ENCODE measurements at regions not wholly inside any gene's neighbourhood (a gene's known extent, or its start where the extent isn't known, plus 50 kb on each side); places are given as distances from the start of the nearest gene placed in this dataset.
"Not testable (repeated sequence)": the region's sequence is repeated elsewhere in the genome, so short reads cannot be mapped to it uniquely, and the experiment has no call there.

DNA sequence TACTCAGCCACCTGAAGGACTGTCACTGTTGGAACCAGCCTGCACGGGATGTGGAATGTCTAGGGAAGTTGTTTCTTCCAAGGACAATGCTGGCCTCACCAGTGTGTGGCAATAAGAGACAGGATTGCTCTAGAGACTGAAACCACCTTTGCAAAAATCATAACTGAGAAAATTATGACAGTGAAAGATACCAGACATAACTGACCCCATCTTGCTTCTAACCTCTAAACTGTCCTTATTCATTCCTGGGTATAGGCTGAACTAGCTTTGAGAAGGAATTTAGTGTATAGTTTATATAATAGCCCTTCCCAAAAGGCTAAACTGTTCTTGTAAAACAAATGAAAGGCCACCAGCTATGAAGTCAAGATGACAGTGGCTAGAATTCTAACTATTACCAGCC, 83.6 kb downstream of the IER5 start:
- DNase-seq (ENCODE audit: low spot score): no peak

DNA sequence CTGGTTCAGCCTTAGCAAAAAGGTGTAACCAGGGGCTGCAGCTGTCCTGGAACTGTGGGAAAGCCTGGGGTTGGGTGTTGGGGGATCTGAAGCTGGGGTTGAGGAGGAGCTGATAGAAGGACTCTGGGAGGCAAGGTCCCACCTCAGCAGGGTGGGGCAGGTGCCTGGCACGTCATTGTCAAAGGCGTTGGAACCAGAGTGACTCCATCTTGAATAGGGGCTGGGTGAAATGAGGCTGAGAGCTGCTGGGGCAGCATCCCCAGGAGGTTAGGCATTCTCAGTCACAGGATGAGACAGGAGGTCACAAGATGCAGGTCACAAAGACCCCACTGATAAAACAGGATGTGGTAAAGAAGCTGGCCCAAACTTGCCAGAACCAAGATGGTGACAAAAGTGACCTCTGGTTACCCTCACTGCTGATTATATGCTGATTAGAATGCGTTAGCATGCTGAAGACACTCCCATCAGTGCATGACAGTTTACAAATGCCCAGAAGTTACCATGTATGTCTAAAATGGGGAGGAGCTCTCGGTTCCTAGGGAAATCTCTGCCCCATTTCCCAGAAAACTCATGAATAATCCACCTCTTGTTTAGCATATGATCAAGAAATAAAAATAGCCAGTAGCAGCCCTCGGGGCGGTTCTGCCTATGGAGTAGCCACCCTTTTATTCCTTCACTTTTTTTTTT, 85.4 kb downstream of the IER5 start:
- no peak for DNase-seq (ENCODE audit: low spot score)

DNA sequence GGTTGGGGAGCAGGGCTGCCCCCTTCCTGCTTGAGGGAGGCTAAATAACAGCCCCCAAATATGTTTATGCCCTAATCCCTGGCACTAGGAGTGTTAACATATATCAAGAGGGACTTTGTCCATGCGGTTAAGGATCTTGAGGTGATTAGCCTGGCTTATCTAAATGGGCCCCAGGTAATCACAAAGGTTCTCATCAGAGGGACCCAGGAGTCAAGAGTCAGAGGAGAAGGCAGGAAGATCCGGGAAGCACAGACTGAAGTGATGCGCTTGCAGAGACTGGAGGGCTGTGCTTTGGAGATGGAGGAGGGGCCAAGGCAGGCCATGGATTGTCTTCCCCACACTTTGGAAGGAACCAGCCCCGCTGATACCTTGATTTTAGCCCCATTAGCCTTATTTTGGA, 86.4 kb downstream of the IER5 start:
- no peak for DNase-seq (ENCODE audit: low spot score)

- no peak for DNase-seq (ENCODE audit: low spot score)
Observed at GRCh38 chr1:181175356-181175910, 86.9 kb downstream of the IER5 start.

- no peak for DNase-seq (ENCODE audit: low spot score)
Observed at GRCh38 chr1:181175955-181176354, 87.5 kb downstream of the IER5 start.

DNA sequence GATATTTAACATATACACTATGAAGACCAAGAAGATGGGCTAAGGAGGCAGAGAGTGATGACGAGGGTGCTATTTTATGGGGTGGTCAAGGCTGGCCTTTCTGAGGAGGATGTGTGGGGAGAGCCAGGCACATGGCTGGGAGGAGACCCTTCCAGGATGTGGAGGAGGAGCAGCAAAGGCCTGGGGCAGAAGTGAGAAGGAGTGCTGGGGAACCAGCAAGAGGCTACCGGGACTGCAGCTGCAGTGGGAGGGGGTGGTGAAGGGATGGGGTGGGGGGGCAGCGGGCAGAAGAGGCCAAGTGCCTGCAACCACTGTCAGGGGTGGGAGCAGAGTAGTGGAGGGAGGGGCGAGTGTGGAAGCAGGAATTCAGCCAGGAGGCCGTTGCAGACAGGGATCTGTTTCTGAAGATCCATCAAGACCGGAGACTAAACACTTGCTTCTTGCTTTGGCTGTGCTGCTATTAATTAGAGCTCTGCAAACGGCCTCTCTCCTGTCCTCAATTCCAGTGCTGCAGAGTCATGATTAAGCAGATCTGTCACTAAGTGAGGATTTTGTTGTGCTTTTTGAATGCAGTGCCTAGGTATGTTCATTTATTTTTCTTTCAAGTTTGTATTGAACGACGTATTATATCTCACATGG, 89.9 kb downstream of the IER5 start:
- DNase-seq (ENCODE audit: low spot score): no peak

DNA sequence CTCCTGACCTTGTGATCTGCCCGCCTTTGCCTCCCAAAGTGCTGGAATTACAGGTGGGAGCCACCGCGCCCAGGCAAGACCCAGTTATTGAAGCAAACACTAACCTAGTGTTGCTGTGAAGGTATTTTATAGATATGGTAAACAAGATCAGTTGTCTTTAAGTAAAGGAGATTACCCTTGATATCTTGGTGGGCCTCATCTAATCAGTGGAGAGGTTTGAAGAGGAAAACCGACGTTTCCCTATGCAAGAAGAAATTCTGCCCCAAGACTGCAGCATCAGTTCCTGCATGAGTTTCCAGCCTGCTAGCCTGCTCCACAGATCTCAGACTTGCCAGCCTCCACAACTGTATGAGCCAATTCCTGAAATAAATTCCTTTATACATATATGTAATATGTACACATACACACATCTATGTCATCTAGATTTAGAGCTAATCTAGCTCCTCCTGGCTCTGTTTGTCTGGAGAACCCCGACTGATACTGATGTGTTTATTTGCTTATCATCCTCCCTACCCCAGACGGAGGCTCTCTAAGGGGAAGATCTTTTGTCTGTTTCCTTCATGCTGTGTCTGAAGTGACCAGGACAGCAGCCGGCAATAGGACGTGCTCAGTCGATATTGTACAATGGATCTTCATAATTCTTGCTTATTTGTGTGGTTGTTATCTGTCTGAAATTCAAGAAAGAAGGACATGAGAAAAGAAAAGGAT, 90.9 kb downstream of the IER5 start:
- DNase-seq (ENCODE audit: low spot score): no peak

GRCh38 chr1:181179987-181180365, 91.5 kb downstream of the IER5 start:
- DNase-seq (ENCODE audit: low spot score): no peak

DNA sequence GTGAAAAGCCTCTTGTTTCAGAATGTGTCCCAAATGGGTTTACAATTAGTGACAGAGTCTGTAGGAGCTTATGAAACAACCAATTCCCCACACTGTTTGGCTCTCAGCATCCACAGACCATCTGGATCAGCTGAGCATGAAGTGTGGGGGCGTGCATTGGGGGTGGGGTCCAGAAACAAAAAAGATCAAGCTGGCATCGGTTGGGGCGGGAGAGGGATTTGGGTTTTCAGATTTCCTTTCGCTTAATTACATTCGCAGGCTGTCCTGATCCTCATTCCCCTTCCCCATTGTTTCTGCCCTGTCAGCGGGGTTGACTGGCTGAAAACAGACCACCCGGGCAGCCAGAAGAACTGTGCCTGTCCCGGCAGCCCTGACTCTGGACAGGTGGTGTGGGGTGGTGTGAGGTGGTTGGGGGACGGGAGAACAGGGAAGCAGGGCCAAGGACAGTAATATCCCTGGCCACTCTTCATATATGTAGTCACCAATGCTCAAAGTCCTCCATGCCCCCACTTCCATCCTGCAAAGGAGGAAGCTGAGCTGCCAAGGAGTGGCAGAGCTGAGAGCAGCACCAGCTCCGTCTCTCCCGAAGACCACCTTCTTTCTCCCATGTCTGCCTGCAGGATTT, 92.0 kb downstream of the IER5 start:
- DNase-seq (ENCODE audit: low spot score): no peak

- no peak for DNase-seq (ENCODE audit: low spot score)
Observed at GRCh38 chr1:181181792-181182585, 93.5 kb downstream of the IER5 start.

DNA sequence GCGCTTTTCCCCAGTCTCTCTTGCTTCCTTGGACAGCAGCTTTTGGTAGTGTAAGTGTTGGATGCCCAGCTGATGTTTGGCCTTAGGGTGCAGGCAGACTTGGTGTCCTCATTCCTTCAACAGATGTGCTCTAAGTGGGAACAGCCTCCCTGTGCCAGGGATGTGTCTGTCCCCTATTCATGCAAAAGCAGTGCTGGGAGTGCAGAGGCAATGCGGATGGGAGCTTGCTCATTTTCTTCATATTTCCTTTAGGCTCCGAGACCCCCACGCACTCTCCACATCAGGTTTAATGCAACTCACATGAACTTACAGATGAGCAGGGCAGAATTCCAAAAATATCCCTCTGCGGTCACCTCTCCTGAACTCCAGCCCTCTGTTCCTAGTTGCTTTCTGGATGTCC, 96.1 kb downstream of the IER5 start:
- no peak for DNase-seq (ENCODE audit: low spot score)

DNA sequence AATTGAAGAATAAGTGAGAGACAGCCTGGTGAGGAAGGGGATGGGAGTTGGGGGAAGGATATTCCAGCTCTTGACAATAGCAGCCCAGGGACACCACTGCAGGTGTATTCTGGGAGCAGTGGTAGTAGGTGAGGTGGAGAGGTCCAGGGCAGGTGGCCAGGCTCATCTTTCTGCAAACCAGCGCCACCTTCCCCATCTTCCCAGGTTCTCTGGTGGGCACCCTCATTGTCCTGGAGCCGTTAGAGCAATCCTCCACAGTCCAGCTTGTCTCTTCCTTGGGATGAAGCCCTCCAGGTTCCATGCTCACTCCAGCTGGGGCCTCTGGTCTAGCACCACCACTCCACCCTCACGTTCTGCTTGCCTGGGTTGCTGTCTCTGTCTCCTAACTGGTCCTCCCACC, 97.0 kb downstream of the IER5 start:
- no peak for DNase-seq (ENCODE audit: low spot score)

DNA sequence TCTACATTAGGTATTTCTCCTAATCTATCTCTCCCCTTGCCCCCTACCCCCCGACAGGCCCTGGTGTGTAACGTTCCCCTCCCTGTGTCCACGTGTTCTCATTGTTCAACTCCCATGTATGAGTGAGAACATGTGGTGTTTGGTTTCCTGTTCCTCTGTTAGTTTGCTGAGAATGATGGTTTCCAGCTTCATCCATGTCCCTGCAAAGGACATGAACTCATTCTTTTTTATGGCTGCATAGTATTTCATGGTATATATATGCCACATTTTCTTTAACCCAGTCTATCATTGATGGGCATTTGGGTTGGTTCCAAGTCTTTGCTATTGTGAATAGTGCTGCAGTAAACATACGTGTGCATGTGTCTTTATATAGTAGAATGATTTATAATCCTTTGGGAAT, 97.6 kb downstream of the IER5 start:
- DNase-seq (ENCODE audit: low spot score): not testable (repeated sequence)

DNA sequence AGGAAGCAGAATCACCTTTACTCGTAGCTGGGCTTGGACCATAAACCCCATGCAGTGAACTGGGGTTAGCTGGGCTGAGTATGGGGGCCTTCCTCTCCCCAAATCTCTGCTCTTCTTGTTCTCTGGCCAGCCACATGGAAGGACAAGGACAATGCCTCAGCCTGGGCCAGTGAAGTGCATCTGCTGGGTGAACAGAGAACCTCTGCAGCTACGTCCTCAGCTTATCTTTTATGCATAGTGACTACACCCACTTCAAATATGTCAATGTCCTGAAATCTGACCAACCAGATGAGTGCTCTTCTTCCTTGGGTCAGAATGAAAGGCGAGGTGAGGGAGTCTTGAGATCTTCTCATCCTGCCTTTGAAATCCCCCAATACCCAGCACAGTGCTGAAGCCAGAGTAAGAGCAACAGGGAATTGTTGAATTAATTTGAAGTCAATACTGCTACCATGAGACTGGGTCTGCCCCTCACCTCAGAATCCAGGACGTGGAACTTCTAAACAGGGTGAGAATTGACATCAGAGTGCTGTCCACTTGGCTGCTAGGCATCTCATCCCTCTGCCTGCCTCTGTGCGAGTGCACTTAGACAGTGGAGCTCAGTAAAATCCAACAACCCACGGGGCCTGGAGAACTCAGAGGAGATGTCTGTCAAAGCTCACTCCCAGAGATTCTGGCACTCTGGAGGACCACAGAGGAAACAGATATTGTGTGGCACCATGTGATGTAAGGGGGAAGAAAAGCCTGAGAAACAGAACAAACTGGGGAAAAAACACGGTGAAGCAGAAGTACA, 99.0 kb downstream of the IER5 start:
- DNase-seq (ENCODE audit: low spot score): no peak

DNA sequence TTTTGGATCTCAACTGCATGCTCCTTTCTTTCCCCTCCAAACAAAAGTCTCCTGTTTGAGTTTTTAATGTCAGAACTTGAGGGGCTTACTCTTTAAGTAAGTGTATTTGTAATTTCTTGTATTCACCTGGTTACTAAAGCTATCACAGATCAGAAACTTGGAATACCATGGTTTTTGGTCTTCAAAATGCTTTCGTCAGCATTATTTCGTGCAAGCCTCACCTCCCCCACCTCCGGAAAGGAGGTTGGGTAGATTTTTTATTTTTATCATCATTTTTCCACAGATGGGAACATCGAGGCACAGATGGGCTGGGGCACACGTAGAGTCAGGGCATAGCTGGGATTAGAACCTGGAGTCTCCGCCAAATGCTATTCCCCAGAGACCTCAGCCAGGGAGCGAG, 100.7 kb downstream of the IER5 start:
- no peak for DNase-seq (ENCODE audit: low spot score)

GRCh38 chr1:181189691-181190363, 101.3 kb downstream of the IER5 start:
- DNase-seq (ENCODE audit: low spot score): peak; percentile 71

DNA sequence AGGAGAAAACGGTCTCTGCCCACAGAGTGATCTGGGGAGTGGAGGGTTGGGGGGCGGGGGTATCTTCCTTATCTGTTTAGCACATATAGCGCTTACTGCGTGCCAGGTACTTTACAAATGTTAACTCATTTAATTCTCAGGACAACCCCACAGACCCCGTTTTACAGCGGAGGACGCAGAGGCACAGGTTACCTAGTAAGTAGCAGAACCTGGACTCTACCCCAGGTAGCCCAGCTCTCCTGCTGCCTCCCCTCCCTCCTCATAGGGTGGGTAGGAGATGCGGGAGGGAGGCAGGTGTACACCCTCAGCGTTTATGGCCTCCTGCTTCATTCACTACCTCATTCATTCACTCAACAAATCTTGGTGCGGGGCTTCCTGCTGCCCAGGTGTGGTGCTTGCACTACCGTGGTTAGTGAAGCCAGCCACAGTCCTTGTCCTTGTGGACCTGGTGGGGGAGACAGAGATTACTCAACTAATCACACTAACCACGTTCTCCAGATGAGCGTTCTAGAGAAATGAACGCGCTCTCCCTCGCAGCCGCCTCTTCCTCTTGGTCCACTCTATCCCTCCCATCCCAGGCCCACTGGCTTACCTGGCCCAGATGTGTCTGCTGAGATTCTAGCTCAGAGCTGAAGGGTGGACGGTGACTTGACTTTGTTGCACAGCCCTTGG, 102.0 kb downstream of the IER5 start:
- DNase-seq (ENCODE audit: low spot score): no peak

- no peak for DNase-seq (ENCODE audit: low spot score)
Observed at GRCh38 chr1:181191494-181192040, 103.1 kb downstream of the IER5 start.

DNA sequence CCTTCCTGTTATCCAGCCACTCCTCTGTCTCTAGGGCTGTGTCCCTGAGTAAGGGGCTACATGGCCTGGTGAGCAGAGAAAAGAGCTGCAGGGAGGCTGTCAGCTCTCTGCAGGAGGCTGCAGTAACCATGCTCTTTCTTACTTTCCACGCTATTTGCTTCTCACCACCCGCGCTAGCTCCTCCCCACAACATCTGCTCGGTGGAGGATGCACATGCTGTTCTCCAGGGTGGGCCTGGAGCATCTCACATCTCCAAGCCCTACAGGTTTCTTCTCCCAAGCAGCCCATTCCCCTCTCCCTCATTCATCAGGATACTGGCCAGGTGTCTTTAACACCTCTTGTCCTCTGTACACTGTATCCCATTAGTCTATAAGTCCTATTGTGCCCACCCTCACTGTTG, 103.8 kb downstream of the IER5 start:
- no peak for DNase-seq (ENCODE audit: low spot score)

Data from activated CD4-positive, alpha-beta T cell treated with anti-CD3 and anti-CD28 coated beads, Interleukin-2, Interleukin-4, amounts not matched to agents 100 ng/mL and 50 ng/mL, durations not matched to agents 16 hours and 8 hours (primary cell).